Stimulated activated naive CD8-positive, alpha-beta T cell treated with anti-CD3 and anti-CD28 coated beads, Interleukin-15, Interleukin-2, amounts not matched to agents 100 ng/mL and 50 ng/mL, for 24 hours (primary cell): ENCODE measurements at regions not wholly inside any gene's neighbourhood (a gene's known extent, or its start where the extent isn't known, plus 50 kb on each side); places are given as distances from the start of the nearest gene placed in this dataset.
"Not testable (repeated sequence)": the region's sequence is repeated elsewhere in the genome, so short reads cannot be mapped to it uniquely, and the experiment has no call there.

Experiments
- H3K27ac Mint-ChIP-seq: one replicate; pipeline ENCODE4 v1.8.0; 2021; ENCODE audit warnings: mild to moderate bottlenecking, mixed read lengths
- H3K27me3 Mint-ChIP-seq: one replicate; pipeline ENCODE4 v1.8.0; 2021; ENCODE audit warnings: mixed read lengths
- H3K36me3 Mint-ChIP-seq: one replicate; pipeline ENCODE4 v1.8.0; 2021; ENCODE audit warnings: low read depth, mixed read lengths
- H3K4me1 Mint-ChIP-seq: one replicate; pipeline ENCODE4 v1.8.0; 2021; ENCODE audit warnings: low read depth, mixed read lengths
- H3K4me3 Mint-ChIP-seq: one replicate; pipeline ENCODE4 v1.8.0; 2021; ENCODE audit warnings: mild to moderate bottlenecking, mixed read lengths
- H3K9me3 Mint-ChIP-seq: one replicate; pipeline ENCODE4 v1.8.0; 2021; ENCODE audit warnings: mixed read lengths

- Mint-ChIP-seq H3K4me1 (no peaks in the 10 kb centered on the region), H3K4me3 (no peak overlapping the region), H3K36me3 (no peaks in the 10 kb centered on the region), H3K9me3 (no peaks in the 10 kb centered on the region), H3K27me3 (no peaks in the 10 kb centered on the region), H3K27ac (no peak overlapping the region)
Observed at GRCh38 chr2:36192983-36193382, 162.6 kb upstream of the CRIM1 start.

GRCh38 chr2:36190097-36190496 lies 165.5 kb upstream of the CRIM1 start:
- Mint-ChIP-seq H3K27me3 (no peaks in the 10 kb centered on the region), H3K36me3 (no peaks in the 10 kb centered on the region), H3K27ac (no peak overlapping the region), H3K4me3 (no peak overlapping the region), H3K9me3 (no peaks in the 10 kb centered on the region), H3K4me1 (no peaks in the 10 kb centered on the region)

- no peak overlapping the region for H3K27ac Mint-ChIP-seq
- H3K27me3 Mint-ChIP-seq, result no peaks in the 10 kb centered on the region
- no peaks in the 10 kb centered on the region for H3K36me3 Mint-ChIP-seq
- no peak overlapping the region for H3K4me3 Mint-ChIP-seq
- no peaks in the 10 kb centered on the region for H3K4me1 Mint-ChIP-seq
- no peaks in the 10 kb centered on the region for H3K9me3 Mint-ChIP-seq
Observed at GRCh38 chr2:36185624-36186023, 170.0 kb upstream of the CRIM1 start.

GRCh38 chr2:36184848-36185247 lies 170.7 kb upstream of the CRIM1 start:
- Mint-ChIP-seq H3K27ac (no peak overlapping the region), H3K27me3 (no peaks in the 10 kb centered on the region), H3K4me1 (no peaks in the 10 kb centered on the region), H3K9me3 (no peaks in the 10 kb centered on the region), H3K4me3 (no peak overlapping the region), H3K36me3 (no peaks in the 10 kb centered on the region)

- not testable (repeated sequence) for H3K9me3 Mint-ChIP-seq, H3K4me3 Mint-ChIP-seq, H3K27me3 Mint-ChIP-seq, H3K27ac Mint-ChIP-seq, H3K4me1 Mint-ChIP-seq, H3K36me3 Mint-ChIP-seq
Observed at GRCh38 chr2:36180789-36181482, 174.6 kb upstream of the CRIM1 start.

GRCh38 chr2:36180293-36180692 lies 175.3 kb upstream of the CRIM1 start:
- H3K9me3 Mint-ChIP-seq, H3K36me3 Mint-ChIP-seq, H3K4me3 Mint-ChIP-seq, H3K4me1 Mint-ChIP-seq, H3K27me3 Mint-ChIP-seq, H3K27ac Mint-ChIP-seq: not testable (repeated sequence)

GRCh38 chr2:36179668-36180269 lies 175.8 kb upstream of the CRIM1 start:
- H3K9me3 Mint-ChIP-seq, H3K36me3 Mint-ChIP-seq, H3K4me3 Mint-ChIP-seq, H3K4me1 Mint-ChIP-seq, H3K27ac Mint-ChIP-seq, H3K27me3 Mint-ChIP-seq: not testable (repeated sequence)

GRCh38 chr2:36178384-36178783 lies 177.2 kb upstream of the CRIM1 start:
- Mint-ChIP-seq H3K27me3 (no peaks in the 10 kb centered on the region), H3K27ac (no peak overlapping the region), H3K4me3 (no peak overlapping the region), H3K36me3 (no peaks in the 10 kb centered on the region), H3K9me3 (no peaks in the 10 kb centered on the region), H3K4me1 (no peaks in the 10 kb centered on the region)

GRCh38 chr2:36177282-36177681 lies 178.3 kb upstream of the CRIM1 start:
- H3K27ac Mint-ChIP-seq, result no peak overlapping the region
- peaks cover under 1% of the 10 kb centered on the region for H3K27me3 Mint-ChIP-seq

GRCh38 chr2:36174920-36175319 lies 180.7 kb upstream of the CRIM1 start:
- H3K27me3 Mint-ChIP-seq, result peaks cover 5% of the 10 kb centered on the region
- H3K27ac Mint-ChIP-seq, result no peak overlapping the region
- no peaks in the 10 kb centered on the region for H3K9me3 Mint-ChIP-seq
- no peaks in the 10 kb centered on the region for H3K36me3 Mint-ChIP-seq
- no peak overlapping the region for H3K4me3 Mint-ChIP-seq
- no peaks in the 10 kb centered on the region for H3K4me1 Mint-ChIP-seq

More at GRCh38 chr2:36177282-36177681, 178.3 kb upstream of the CRIM1 start:
- H3K4me1 Mint-ChIP-seq, result no peaks in the 10 kb centered on the region
- no peaks in the 10 kb centered on the region for H3K9me3 Mint-ChIP-seq
- H3K36me3 Mint-ChIP-seq, result no peaks in the 10 kb centered on the region
- H3K4me3 Mint-ChIP-seq, result no peak overlapping the region

GRCh38 chr2:36173760-36174404 lies 181.7 kb upstream of the CRIM1 start:
- no peaks in the 10 kb centered on the region for H3K9me3 Mint-ChIP-seq
- peaks cover 5% of the 10 kb centered on the region for H3K27me3 Mint-ChIP-seq
- no peaks in the 10 kb centered on the region for H3K36me3 Mint-ChIP-seq
- H3K4me3 Mint-ChIP-seq, result no peak overlapping the region
- H3K27ac Mint-ChIP-seq, result no peak overlapping the region
- no peaks in the 10 kb centered on the region for H3K4me1 Mint-ChIP-seq

GRCh38 chr2:36172824-36173223 lies 182.8 kb upstream of the CRIM1 start:
- Mint-ChIP-seq H3K27ac (no peak overlapping the region), H3K9me3 (no peaks in the 10 kb centered on the region), H3K27me3 (peaks cover 5% of the 10 kb centered on the region), H3K36me3 (no peaks in the 10 kb centered on the region), H3K4me1 (no peaks in the 10 kb centered on the region), H3K4me3 (no peak overlapping the region)

GRCh38 chr2:36170805-36171204 lies 184.8 kb upstream of the CRIM1 start:
- no peaks in the 10 kb centered on the region for H3K4me1 Mint-ChIP-seq
- no peak overlapping the region for H3K27ac Mint-ChIP-seq
- H3K27me3 Mint-ChIP-seq, result peaks cover 9% of the 10 kb centered on the region
- H3K4me3 Mint-ChIP-seq, result no peak overlapping the region
- no peaks in the 10 kb centered on the region for H3K9me3 Mint-ChIP-seq
- no peaks in the 10 kb centered on the region for H3K36me3 Mint-ChIP-seq

GRCh38 chr2:36169843-36170242 lies 185.7 kb upstream of the CRIM1 start:
- no peaks in the 10 kb centered on the region for H3K4me1 Mint-ChIP-seq
- H3K36me3 Mint-ChIP-seq, result no peaks in the 10 kb centered on the region
- H3K27me3 Mint-ChIP-seq, result peaks cover 14% of the 10 kb centered on the region
- H3K9me3 Mint-ChIP-seq, result no peaks in the 10 kb centered on the region
- no peak overlapping the region for H3K4me3 Mint-ChIP-seq
- H3K27ac Mint-ChIP-seq, result no peak overlapping the region

GRCh38 chr2:36168115-36168514 lies 187.5 kb upstream of the CRIM1 start:
- no peaks in the 10 kb centered on the region for H3K36me3 Mint-ChIP-seq
- H3K4me3 Mint-ChIP-seq, result no peak overlapping the region
- peaks cover 3% of the 10 kb centered on the region for H3K4me1 Mint-ChIP-seq
- no peak overlapping the region for H3K27ac Mint-ChIP-seq
- H3K9me3 Mint-ChIP-seq, result no peaks in the 10 kb centered on the region
- peaks cover 14% of the 10 kb centered on the region for H3K27me3 Mint-ChIP-seq

GRCh38 chr2:36165132-36165531 lies 190.4 kb upstream of the CRIM1 start:
- H3K27ac Mint-ChIP-seq, result no peak overlapping the region
- H3K4me3 Mint-ChIP-seq, result no peak overlapping the region
- H3K36me3 Mint-ChIP-seq, result no peaks in the 10 kb centered on the region
- peaks cover 14% of the 10 kb centered on the region for H3K27me3 Mint-ChIP-seq
- no peaks in the 10 kb centered on the region for H3K9me3 Mint-ChIP-seq
- peaks cover 3% of the 10 kb centered on the region for H3K4me1 Mint-ChIP-seq
